CD4-positive, alpha-beta T cell treated with Interleukin-10 for 1 hour (primary cell): ENCODE measurements at regions not wholly inside any gene's neighbourhood (a gene's known extent, or its start where the extent isn't known, plus 50 kb on each side); places are given as distances from the start of the nearest gene placed in this dataset.

ENCODE experiments used
- DNase-seq: peaks from one replicate; pipeline ENCODE4 v3.0.0-alpha.2; 2020

- no peak for DNase-seq
These were observed 145.9 kb upstream of the TLE4 start for GRCh38 chr9:79425840-79426239.

- DNase-seq = no peak
These were observed 143.3 kb upstream of the TLE4 start for GRCh38 chr9:79428422-79428821.

GRCh38 chr9:79430619-79431018 lies 141.1 kb upstream of the TLE4 start:
- DNase-seq = no peak

DNA sequence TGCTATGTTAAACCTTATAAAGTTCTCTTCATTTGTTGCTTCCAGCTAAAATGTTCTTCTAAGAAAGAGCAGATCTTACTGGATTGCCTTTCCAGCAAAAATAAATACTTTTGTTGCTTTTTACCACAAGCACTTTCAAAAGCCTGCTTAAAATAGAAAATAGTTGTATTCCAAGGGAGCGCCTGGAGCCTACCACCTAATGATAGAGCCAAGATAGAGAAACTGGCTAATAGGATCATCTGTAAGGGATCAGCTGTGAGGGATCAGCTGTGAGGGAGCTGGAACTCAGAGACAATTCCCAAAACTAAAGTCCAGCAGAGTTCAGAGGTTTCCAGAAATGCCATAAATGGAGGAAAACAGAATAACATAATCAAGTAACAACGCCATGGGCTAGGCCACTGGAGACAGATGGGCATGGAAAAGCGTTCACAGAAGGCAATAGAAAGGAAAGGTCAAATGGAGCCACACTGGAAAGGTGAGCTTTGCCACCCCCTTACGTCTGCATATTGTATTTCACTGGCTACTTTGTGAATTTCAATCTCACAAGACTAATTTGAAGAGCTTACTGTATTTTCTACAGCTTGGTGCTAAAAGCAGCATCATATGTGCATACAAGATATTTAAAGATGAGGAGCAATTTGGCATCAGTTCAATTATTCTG lies 140.6 kb upstream of the TLE4 start:
- DNase-seq = no peak

DNA sequence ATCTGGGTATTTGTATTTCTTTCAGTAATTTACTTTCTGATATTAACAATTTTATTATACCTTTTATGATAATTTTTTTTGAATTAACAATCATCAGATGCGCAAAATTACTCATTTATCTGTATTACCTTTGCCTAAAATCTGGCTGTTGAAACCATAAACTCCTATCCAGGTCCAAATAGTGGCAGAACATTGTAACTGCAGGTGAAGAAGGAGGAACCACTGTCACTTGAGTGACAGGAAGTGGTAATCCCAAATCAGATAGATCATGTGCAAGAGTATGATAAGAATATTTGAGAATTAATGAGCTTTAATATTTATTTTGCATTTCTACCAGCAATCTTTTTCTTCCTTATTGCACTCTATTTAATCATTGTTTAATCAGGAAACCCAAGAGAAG lies 139.3 kb upstream of the TLE4 start:
- DNase-seq = no peak

DNA sequence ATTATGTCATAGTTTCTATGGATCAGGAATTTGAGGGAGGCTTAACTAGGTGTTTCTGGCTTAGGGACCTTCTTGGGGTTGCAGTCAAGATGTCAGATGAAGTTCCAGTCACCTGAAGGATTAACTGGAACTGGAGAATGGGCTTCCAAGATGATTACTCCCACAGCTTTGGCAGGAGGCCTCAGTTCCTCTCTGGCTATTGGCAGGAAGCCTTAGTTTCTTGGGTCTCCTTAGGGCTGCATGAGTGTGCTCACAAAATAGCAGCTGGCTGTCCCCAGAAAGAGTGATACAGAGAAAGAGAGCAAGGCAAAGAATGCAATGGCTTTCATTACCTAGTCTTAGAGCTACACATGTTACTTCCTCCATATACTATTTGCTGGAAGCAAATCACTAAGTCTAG lies 138.1 kb upstream of the TLE4 start:
- DNase-seq = no peak

DNA sequence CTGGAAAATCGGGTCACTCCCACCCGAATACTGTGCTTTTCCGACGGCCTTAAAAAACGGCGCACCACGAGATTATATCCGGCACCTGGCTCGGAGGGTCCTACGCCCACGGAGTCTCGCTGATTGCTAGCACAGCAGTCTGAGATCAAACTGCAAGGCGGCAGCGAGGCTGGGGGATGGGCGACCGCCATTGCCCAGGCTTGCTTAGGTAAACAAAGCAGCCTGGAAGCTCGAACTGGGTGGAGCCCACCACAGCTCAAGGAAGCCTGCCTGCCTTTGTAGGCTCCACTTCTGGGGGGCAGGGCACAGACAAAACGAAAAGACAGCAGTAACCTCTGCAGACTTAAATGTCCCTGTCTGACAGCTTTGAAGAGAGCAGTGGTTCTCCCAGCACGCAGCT lies 132.5 kb upstream of the TLE4 start:
- DNase-seq = peak; percentile 8

- no peak for DNase-seq
These were observed 125.0 kb upstream of the TLE4 start for GRCh38 chr9:79446523-79447307.

GRCh38 chr9:79447308-79447605 lies 124.5 kb upstream of the TLE4 start:
- DNase-seq = no peak

GRCh38 chr9:79447762-79448161 lies 124.0 kb upstream of the TLE4 start:
- DNase-seq = no peak

DNA sequence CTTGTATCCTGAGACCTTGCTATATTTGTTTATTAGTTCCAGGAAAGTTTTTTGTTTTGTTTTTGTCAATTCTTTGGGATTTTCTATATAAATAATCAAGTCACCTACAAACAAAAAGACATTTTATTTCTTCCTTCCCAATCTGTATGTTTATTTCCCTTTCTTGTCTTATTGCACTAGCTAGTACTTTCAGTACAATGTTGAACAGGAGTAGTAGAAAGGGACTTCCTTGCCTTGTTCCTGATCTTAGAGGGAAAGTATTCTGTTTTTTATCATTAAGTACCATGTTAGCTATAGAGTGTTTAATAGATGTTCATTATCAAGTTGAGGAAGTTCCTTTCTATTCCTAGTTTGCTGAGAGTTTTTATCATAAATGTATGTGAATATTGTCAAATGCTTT lies 119.5 kb upstream of the TLE4 start:
- no peak for DNase-seq

DNA sequence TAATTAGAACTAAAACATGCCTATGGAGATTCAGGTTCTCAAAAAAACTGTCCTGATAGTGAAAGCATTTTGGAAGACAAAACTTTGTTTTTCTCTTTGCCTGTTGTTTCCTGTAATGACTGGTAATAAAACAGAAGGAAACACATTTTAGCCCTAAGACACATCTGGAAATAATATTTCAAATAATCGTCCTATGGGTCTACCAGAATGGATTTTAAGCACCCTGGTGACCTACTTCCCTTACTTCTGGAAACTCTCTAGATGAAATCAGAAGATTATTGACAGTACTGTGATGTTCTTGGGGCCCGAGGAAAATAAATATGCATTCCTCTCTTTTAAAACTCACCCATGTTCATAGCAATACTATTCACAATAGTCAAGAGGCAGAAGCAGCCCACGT lies 110.1 kb upstream of the TLE4 start:
- DNase-seq = no peak

DNA sequence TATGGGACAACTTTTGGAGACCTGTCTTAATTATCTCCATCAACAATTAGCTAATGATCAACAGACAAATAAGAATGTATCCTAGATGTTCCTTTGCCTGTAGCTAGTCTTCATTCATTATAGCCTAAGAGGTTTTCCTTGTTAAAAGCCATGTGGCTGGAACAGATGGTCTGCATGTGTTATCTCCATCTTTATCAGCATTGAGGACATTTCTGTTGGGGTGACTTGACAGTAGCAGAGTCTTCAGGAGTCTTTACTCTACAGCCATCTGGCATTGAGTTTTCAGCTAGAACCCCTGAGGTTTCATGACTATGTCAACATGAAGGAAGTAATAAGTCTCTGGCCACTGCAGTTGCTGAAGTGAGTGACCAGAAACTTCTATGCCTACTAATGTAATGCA lies 106.6 kb upstream of the TLE4 start:
- DNase-seq = no peak

DNA sequence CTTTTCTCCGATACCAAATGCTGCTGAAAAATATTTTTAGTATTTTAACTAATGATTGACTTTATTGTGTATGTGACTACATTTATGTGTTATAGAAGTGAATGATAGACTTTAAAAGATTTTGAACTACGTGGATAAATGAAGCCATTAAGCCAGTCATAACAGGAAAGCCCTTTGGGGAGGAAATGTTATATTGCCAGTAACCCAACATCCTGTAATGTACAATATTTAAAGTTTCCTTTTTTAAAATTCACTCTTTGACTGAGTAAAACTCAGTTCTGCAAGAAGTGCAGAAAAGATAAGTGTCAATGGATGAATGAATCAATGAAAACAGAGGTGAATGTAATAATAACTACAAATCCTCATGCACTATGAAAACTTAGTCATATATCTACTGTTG lies 102.6 kb upstream of the TLE4 start:
- no peak for DNase-seq

DNA sequence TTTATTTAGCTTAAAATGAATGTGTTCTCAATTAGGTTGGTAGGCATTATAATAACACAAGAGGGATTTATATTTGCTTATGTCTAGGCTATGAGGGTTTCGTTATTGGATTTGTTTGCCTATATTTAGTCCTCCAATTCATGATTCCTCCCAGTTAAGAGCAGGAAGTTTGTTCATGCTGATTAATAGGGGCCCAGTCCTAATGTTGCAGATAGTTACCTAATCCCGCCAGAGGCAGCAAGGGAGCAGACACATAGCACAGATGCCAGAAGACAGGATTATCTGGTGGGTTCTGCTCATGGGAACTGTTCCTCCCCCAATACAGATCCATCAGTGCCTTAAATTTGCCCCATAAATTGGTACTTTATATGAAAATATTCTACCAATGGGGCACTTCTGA lies 100.8 kb upstream of the TLE4 start:
- DNase-seq = no peak

DNA sequence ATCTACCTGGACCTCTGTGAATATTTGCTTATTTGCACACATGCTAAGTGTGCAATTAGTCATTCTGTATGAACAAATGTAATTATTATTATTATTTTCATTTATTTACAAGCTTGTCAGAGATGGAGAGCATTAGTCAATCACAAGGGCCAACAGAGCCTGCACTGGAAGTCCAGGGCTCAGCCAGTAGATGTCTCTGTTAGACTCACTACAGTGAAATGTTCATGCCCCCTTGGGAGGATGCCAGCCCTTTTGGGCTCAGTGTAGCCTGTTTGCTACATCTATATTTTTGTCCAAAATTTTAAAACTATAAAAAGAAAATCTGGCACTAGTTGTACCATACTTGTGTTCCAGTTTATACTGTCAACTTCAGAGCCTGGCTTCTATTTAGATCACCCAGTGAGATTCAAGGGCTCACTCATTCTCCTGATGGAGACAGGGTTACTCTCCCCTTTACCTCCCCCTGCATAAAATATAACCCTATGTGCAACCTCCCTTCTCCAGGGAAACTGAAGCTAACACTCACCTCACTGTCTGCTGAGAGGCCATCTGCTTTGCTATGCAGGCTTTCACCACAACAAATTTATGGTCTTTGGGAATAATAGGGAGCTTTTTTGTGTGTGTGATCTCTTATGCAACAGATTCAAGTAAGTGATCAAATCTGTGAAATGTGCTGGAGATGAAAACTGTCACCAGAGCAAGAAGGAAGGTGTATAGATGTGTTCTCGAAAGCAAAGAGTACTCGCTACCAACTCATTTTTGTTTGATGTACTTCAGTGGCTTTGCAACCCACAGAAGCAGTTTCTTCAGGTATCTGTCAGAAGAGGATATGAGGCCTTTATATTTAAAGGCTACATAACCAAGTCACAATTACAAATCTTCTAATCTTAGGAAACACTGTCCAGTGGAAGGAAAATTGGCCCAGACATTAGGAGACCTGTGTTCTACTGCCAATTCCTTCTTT lies 99.9 kb upstream of the TLE4 start:
- peak; percentile 17 for DNase-seq

DNA sequence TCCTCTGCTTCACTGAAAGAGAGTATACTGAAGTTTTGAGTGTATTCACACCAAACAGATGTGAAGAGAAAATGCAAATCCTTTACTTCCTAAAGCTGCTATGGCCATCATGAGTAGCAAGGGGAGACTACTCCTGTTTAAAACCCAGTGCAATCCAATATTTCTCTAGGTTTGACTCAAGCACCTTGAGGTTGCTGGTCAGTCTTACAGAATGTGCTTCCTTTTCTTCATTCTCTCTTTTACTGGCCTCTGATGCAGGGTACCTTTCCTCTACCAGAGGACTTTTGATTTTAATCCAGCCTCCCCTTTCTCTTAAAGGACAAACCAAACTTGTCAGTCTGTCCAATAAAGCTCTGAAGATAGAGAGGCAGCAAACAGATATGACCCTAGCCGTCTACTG lies 98.1 kb upstream of the TLE4 start:
- DNase-seq = no peak

- no peak for DNase-seq
These were observed 94.4 kb upstream of the TLE4 start for GRCh38 chr9:79477241-79477840.

DNA sequence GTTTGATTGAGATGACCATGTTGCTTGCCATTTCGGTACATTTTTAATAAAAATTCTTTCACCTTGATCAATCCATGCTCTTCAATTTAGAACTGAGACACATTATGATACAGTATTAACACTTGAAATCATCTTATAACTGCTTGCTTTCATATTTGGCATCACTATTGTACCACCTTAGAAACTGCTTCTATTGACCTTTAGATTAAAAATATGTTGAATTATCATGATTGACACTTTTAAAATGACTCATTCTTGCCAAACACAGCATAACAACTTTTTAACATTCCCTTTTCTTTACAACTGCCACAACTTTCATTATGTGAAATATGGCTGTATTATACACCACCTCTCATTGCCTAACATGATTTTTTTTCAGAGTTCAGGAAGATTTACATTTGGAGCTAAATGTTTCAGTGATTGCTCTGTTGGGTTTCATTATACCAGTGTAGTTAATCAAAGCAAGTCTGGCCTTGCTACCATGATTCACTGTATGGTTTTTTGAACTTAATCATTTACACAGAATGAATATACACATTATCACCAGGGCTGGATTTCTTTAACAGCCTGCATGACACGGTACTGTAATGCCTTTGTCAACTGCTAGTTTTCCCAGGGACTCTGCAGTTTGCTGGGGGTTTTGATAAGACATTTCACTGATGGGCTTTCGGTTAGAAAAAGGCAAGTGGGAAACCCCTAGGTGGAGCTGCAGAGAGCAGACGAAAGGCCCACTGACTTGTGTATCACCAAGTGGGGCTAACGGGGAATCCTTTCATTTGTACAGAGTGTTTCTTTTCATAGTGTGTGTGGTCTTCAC lies 93.6 kb upstream of the TLE4 start:
- peak; percentile 37 for DNase-seq

DNA sequence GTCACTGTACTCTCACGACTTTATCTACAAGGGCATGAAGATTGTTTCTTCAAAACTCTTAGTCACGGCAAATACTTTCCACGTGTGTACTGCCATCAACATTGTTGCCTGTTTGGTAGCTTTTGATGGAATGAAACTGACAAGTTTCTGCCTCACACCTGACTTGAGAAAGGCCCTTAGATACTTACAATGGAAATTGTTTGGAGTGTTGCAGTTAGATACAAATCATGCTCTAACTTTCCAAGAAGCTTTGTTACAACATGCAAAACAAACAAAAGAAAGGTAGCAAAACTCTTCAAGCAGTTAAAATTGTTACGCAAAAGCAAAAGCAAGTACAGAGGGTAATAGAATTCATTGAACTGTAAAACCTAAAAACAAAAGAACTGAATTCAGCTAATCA lies 91.1 kb upstream of the TLE4 start:
- no peak for DNase-seq

DNA sequence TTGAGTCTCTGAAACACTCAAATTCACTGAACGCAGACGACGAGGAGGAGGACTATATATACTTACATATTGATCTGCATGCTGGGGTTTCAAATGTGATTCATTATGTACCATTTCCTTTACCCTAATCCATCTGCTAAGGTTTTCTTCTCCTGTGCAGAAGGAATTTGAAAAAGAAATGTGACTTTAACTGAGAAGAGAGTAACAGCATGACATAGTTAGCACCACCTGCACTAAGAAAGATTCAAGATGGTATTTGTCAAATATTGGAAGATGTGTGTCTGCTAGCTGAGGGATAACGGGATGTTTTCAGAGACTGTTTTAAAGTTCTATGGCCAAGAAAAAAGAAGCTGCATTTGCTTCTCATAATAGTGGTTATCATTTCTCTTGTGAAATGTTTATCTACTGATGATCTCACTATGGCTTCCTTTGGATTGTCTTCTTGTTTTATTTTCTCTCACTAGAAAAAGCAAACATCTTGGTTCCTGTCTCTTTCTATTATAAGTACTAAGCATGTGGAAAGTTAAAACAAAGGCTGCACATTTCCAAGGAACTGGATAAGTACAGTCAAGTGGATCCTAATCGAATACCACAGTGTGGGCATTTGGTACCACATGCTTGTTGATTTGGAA lies 89.8 kb upstream of the TLE4 start:
- DNase-seq = no peak

DNA sequence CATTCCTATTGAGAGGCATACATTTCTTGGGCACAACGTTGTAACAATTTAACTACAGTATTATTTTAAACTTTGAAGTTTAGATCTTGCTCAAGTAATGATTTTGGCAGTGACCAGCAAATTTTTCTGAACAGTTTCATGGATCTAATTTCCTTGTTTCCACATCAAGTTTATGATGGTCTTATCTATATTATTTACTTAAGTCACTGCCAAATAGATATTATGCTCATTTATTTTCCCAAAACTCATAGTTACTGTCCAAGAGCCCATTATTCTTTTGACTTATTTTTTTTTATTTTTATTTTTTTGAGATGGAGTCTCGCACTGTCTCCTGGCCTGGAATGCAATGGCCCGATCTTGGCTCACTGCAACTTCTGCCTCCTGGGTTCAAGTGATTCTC lies 86.5 kb upstream of the TLE4 start:
- no peak for DNase-seq
